GM18868 (cell line): ENCODE measurements at regions not wholly inside any gene's neighbourhood (a gene's known extent, or its start where the extent isn't known, plus 50 kb on each side); places are given as distances from the start of the nearest gene placed in this dataset.

Experiments
- ATAC-seq: cut with Tn5 transposase; IDR thresholded peaks from one replicate; pipeline ENCODE4 v1.9.1; 2021; ENCODE audit warnings: mild to moderate bottlenecking, moderate library complexity; ENCODE audit not compliant: unreplicated experiment

DNA sequence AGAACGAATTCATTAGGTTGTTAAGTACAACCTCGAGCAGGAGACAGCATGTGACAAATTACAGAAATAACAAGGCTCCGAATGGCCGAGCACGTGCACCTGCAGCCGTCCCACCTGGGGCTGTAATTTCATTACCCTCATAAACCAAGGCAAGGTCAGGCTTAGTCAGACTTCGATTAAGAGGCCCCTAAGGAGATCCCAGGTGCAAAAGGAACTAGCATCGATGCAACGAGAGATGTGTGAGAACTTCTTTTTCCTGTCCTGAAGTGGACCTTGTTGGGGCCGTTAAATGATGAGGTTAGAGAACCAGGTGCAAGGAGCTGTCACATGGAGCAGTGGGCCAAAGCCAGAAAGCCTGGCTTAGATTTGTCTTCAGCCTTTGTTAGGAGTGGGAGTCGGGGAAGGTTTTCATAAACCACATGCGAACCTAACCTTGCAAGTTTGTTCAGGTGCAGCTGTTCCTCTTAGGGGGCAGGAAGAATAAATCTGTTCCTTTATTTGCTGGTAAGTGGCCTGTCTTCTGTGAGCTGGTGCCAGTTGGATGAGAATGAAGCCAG is 559.9 kb upstream of the MCTP2 start:
- no peak for ATAC-seq

DNA sequence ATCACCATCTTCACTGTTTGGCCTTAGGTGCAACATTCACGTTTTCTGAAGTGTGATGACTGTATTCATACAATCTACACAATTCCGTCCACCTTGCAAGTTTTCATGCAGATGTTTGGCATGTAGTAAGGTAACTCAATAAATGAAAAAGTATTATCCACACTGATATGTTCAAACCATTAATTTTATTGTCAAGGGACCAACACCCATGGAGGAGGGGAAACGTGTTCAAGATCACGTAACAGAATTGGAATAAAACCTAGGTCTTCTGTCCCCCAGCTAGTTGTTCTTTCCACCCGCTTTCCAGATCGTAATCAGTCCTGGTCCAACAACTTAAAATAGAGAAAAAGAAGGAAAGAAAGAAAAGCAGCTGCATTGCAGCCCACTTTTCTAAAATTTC is 560.4 kb upstream of the MCTP2 start:
- no peak for ATAC-seq

- ATAC-seq, result no peak
These were observed 567.0 kb upstream of the MCTP2 start for GRCh38 chr15:93664213-93664956.

DNA sequence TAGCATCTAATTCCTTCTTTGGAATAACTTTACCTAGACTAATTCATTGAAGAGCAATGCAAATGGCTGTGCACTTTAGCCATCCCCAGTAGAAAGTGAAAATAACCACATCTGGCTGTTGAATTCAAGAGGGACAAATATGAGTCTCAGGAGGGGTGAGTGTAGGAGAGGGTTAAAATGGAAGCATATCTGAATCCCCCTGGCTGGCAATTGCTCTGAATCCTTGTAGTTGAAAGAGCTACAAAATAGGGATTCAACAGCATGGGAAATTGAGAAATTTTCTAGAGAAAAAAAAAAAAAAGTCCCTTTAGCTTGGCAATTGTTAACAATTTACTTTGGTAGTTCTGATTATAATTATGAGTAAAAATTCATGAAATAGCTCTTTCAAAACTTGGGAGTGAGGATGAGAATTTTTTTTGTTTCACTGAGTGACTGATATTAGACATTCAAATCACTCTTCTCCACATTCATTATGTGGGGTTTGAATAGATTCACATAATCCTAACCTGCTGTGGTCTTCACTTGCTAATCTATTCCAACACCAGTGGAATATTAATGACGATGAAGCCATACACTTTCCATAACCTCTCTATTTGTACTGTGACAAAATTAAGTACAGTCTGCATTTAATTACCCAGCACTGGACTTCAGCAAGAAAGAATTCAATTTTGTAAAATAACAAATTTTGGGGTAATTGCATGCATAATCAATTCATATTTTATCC is 569.0 kb upstream of the MCTP2 start:
- ATAC-seq, result no peak

DNA sequence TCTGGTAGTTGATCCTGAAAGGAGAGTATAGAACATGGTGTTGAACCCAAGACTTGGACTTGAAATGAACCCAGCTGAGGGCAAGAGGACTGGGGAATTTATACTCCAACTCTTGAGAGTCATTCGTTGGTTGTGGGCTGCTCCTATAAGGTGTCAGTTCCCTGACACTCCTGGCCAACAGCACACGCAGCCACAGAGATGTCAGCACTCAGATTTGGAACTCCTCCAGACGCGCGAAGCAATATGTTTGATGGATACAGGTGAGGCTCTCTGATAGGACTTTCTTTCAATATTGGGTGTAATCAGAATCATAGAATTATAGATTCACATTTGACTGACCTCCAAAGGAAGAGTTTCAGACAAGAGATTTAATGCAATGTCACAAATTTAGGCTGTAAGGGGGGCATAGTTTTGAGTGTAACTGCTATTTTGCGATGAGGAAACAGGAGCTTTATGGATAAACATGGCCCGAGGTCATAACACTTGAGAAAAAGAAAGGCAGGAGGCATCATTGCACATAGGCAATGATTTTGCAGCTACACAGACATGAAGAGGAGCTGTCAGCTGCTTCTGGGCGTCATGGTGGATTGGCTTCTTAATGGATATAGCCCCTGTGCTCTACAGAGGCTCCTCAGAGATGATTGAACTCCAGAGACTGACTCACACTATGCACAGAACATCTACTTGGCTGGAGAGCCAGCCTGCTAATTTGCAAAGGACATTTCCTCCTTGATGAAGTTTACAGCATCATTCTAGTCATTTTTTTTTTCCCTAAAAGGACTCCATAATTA is 569.2 kb upstream of the RGMA start:
- ATAC-seq, result no peak

DNA sequence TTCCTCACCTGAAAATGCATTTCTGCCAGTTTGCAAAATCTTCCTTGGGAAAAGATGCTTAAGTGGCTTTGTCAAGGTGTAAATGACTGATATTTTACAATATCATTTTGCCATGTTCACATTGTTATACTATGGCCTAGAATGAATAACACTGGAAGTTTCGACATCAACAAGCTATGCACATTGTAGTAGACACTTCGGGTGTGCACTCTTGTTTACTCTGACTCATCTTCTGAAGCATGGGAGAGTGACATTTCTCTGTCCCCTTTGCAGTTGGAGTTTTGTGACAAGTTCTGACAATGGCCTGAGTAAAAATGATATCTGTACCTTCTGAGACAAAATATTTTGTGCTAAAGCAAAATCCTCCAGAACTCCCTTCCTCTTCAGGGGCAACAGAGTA is 567.0 kb upstream of the RGMA start:
- ATAC-seq, result no peak

GRCh38 chr15:93649691-93650235 is 560.8 kb upstream of the RGMA start:
- no peak for ATAC-seq

DNA sequence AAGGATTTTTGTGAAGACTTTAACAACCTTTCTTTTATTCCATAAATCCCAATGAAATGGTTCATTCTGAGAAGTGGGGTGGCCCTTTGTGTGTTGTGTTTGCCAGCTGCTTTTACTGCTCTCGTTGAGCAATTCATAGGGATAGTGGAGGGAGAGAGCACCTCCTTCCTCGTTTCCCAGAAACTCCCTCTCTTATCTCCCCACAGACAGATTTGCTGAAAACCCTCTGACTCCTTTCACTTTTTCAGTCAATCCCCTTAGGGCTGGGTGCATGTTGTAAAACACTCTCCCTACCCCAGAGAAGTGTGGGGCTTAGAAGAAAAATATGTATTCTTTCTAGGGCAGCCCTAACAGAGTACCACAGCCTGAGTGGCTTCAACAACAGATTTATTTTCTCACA is 557.2 kb upstream of the RGMA start:
- no peak for ATAC-seq

DNA sequence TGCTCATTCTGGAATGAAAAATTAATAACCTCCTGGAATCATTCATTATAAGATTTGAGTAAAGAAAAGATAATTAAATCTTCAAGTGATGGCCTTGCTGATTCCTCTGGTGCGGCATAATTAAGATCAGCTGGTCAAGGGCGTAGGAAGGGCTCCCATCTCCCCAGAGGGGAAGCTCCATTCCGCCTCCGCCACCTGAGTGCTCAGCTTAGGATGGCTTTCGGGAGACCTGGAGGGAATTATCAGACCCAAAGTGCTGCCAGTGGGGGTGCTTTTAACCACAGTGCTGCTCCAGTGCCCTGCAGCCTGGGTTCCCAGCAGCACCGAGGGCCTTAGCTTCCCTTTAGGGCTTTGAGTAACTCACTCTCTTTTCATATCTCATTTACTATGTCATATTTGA is 556.6 kb upstream of the RGMA start:
- no peak for ATAC-seq

DNA sequence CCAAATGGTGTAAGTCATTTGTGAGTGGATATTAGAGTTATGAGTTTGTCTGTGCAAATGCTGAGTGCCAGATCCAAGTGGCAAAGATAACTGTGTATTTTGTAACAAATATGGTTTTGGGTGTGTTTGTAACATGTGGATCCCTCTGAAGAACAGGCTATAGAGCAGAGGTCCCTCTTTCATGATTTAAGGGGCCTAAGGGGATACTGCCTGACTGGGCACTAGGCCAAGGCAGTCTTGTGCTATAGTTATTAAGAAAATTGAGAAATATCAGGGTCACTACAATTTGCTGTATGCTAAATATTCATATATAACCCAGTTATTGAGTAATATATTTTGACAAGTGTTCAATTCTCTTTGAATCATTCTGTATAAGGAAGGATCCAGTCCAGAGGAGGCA is 555.6 kb upstream of the RGMA start:
- no peak for ATAC-seq

GRCh38 chr15:93640411-93640962 is 551.5 kb upstream of the RGMA start:
- ATAC-seq, result no peak

GRCh38 chr15:93631958-93632618 is 543.1 kb upstream of the RGMA start:
- ATAC-seq, result no peak

DNA sequence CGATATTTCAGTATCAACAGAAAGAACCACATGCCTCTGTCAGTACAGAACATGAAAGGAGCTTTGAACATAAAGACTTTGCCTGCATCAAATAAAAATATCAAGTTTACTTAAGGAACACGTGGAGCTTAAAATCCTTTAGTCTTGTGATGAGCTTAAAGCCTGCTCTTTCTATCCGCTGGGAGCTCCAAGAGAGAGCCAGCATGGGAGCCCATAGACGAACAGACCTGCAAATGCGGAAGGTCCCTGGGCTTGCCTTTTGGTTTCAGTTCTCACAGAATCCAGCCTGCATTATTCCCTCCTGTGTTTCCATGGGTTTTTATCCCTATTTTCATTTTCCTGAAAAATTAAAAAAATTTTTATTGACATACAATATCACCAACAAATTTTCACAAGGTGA is 530.6 kb upstream of the RGMA start:
- no peak for ATAC-seq

DNA sequence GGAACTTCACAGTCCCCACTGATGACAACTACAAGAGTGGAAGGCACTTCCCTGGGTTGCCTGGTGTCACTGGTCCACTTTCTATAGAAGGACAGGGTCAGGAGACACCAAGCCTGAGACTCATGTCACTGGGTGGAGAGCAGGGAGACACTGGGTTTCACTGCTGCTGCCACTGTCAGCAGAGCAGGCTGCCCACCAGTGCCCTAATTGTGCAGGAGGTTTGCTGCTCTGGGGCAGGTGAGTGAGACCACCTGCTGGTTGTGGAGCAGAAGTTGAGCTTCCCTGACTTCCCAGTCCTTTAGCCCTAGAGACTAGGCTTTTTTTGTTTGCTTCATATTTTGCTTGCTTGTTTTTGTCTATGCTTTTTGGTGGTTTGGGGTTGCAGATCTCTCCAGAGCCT is 528.4 kb upstream of the RGMA start:
- ATAC-seq, result no peak

- ATAC-seq, result no peak
These were observed 525.5 kb upstream of the RGMA start for GRCh38 chr15:93614386-93615104.

- no peak for ATAC-seq
These were observed 524.4 kb upstream of the RGMA start for GRCh38 chr15:93613386-93613785.

DNA sequence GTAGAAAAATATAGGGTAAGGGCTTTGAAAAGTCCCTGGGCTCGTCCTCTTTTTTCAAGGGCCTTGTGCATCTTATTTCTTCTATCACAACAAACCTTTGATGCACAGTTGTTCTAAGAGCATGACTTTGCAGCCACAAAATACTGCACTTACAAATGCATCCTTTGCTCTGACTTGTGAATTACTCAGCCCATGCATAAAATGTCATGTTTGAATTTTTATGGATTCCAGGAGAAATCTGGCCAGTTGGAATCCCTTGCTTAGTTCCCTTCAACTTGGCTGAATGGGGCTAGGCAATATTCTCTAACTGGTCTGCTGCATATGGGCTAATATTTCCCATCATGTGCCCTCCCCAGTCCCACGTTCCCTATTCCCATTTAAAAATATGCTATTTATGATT is 523.9 kb upstream of the RGMA start:
- ATAC-seq, result no peak

GRCh38 chr15:93610944-93611343 is 521.9 kb upstream of the RGMA start:
- no peak for ATAC-seq

DNA sequence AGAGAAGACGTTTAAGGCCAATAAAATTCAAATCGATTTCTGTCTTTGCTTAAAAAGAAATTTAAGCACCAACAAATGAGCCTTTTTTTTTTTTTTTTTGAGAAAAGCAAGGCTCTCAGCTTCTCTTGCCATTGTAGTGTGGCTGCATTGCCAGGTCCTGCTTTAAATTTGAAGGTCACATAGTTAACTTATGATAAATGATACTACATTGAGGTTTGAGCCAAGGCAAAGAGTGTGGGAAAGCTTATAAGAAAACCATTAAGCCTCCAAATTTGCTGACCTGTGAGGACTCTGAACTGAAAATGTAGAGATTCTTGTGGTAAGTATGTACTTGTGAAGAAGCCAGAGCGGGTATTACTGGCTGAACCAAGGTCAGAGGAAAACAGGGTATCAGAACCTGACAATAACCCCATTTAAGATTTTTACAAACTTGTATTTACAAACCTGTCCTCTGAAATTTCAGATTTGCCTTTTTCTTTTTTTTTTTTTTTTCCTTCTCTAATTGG is 519.7 kb upstream of the RGMA start:
- ATAC-seq, result no peak

DNA sequence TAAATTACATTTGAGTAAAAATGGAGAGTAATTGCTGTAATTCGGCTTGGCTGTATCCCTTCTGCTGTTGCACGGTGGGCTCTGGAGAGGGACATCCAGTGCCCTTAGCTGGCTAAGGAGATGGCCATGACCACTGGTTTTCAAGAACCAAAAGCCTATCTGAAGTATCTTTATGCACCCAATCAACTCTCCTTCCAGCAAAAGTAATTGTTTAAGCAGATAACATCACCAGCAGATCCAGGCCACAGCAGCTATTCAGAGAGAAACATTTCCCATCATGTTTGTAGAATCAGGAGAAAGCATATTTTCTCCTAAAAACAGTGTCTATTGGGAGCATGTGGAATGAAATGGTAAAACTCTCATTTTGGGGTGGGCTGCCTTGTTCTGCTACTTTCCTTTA is 514.5 kb upstream of the RGMA start:
- ATAC-seq, result no peak
